Activated CD4-positive, alpha-beta T cell treated with anti-CD3 and anti-CD28 coated beads for 36 hours (primary cell): ENCODE measurements at regions not wholly inside any gene's neighbourhood (a gene's known extent, or its start where the extent isn't known, plus 50 kb on each side); places are given as distances from the start of the nearest gene placed in this dataset.

Experiments
- ATAC-seq: fragments of 200-7000 bp; cut with Tn5 transposase; one replicate; pipeline ENCODE4 v1.10.0; 2021; ENCODE audit warnings: mild to moderate bottlenecking, moderate library complexity
- CTCF ChIA-PET: fragments of 350-600 bp; sonication (Branson Sonifier 250); formaldehyde crosslinking; loops from one replicate; lab custom pipeline; 2021; ENCODE audit warnings: antibody characterized with exemption; lab: Charles Lee
- POLR2A ChIA-PET: fragments of 350-600 bp; sonication (Branson Sonifier 250); formaldehyde crosslinking; loops from one replicate; lab custom pipeline; 2021; ENCODE audit warnings: antibody characterized with exemption, inconsistent platforms; lab: Charles Lee
- DNase-seq: peaks from one replicate; pipeline ENCODE4 v3.0.0-alpha.2; 2020
- H3K27ac Mint-ChIP-seq: one replicate; pipeline ENCODE4 v1.8.0; 2021; ENCODE audit warnings: mixed read lengths
- H3K27me3 Mint-ChIP-seq: one replicate; pipeline ENCODE4 v1.8.0; 2021; ENCODE audit warnings: mixed read lengths
- H3K36me3 Mint-ChIP-seq: one replicate; pipeline ENCODE4 v1.8.0; 2021; ENCODE audit warnings: low read depth, mixed read lengths
- H3K4me1 Mint-ChIP-seq: one replicate; pipeline ENCODE4 v1.8.0; 2021; ENCODE audit warnings: mixed read lengths
- H3K4me3 Mint-ChIP-seq: one replicate; pipeline ENCODE4 v1.8.0; 2021; ENCODE audit warnings: mild to moderate bottlenecking, moderate library complexity, mixed read lengths
- H3K9me3 Mint-ChIP-seq: one replicate; pipeline ENCODE4 v1.8.0; 2021; ENCODE audit warnings: low read depth, mixed read lengths
- intact Hi-C, 2 experiments: fragments of 100-400 bp; cut with DNase I in 1 of 2; cut with micrococcal nuclease in 1 of 2; formaldehyde crosslinking; loops; one replicate each; pipeline versions ENCODE4 v1.14.2 to v1.15.1; 2022 to 2024; cut with DNase I, micrococcal nuclease

- POLR2A ChIA-PET, result interaction anchor here (0.7 kb wide), 1 partner anchor 422 kb away, joined by 7 read pairs; no protein-coding TSS in a partner anchor
- no peak overlapping the region for H3K4me3 Mint-ChIP-seq
- intact Hi-C loops, result no loop called here
- H3K27ac Mint-ChIP-seq, result no peak overlapping the region
- CTCF ChIA-PET, result no interaction called here
- H3K4me1 Mint-ChIP-seq, result no peaks in the 10 kb centered on the region
- H3K36me3 Mint-ChIP-seq, result no peaks in the 10 kb centered on the region
- ATAC-seq, result no peak
- peaks cover 1% of the 10 kb centered on the region for H3K27me3 Mint-ChIP-seq
- H3K9me3 Mint-ChIP-seq, result peaks cover 5% of the 10 kb centered on the region
- no peak for DNase-seq
Observed at GRCh38 chr6:170102582-170103481, 188.0 kb downstream of the DLL1 start.

- no peak for ATAC-seq
- H3K36me3 Mint-ChIP-seq, result no peaks in the 10 kb centered on the region
Observed at GRCh38 chr6:170102038-170102437, 188.8 kb downstream of the DLL1 start.

GRCh38 chr6:170101281-170102035 is 189.4 kb downstream of the DLL1 start:
- ChIA-PET CTCF (no interaction called here), POLR2A (no interaction called here)
- H3K27me3 Mint-ChIP-seq, result no peaks in the 10 kb centered on the region
- H3K36me3 Mint-ChIP-seq, result no peaks in the 10 kb centered on the region
- H3K4me3 Mint-ChIP-seq, result no peak overlapping the region
- intact Hi-C loops, result no loop called here
- H3K4me1 Mint-ChIP-seq, result no peaks in the 10 kb centered on the region
- DNase-seq (no peak), ATAC-seq (no peak)
- H3K9me3 Mint-ChIP-seq, result peaks cover 5% of the 10 kb centered on the region
- no peak overlapping the region for H3K27ac Mint-ChIP-seq

More at GRCh38 chr6:170102038-170102437, 188.8 kb downstream of the DLL1 start:
- DNase-seq, result no peak
- no peaks in the 10 kb centered on the region for H3K27me3 Mint-ChIP-seq
- no peaks in the 10 kb centered on the region for H3K4me1 Mint-ChIP-seq
- POLR2A ChIA-PET, result no interaction called here
- peaks cover 5% of the 10 kb centered on the region for H3K9me3 Mint-ChIP-seq
- CTCF ChIA-PET, result no interaction called here
- H3K27ac Mint-ChIP-seq, result no peak overlapping the region
- H3K4me3 Mint-ChIP-seq, result no peak overlapping the region
- intact Hi-C loops, result no loop called here

GRCh38 chr6:170100046-170100445 is 190.8 kb downstream of the DLL1 start:
- peaks cover 5% of the 10 kb centered on the region for H3K9me3 Mint-ChIP-seq
- H3K36me3 Mint-ChIP-seq, result no peaks in the 10 kb centered on the region
- H3K27ac Mint-ChIP-seq, result no peak overlapping the region
- H3K4me3 Mint-ChIP-seq, result no peak overlapping the region
- DNase-seq (no peak), ATAC-seq (no peak)
- no peaks in the 10 kb centered on the region for H3K4me1 Mint-ChIP-seq
- no peaks in the 10 kb centered on the region for H3K27me3 Mint-ChIP-seq
- ChIA-PET POLR2A (no interaction called here), CTCF (no interaction called here)
- intact Hi-C loops, result no loop called here

- no peaks in the 10 kb centered on the region for H3K36me3 Mint-ChIP-seq
- H3K4me3 Mint-ChIP-seq, result no peak overlapping the region
- ChIA-PET CTCF (no interaction called here), POLR2A (no interaction called here)
- H3K27me3 Mint-ChIP-seq, result no peaks in the 10 kb centered on the region
- ATAC-seq, result no peak
- no peaks in the 10 kb centered on the region for H3K4me1 Mint-ChIP-seq
- H3K27ac Mint-ChIP-seq, result no peak overlapping the region
- peaks cover 5% of the 10 kb centered on the region for H3K9me3 Mint-ChIP-seq
- intact Hi-C loops, result no loop called here
- DNase-seq, result no peak
Observed at GRCh38 chr6:170099387-170099786, 191.5 kb downstream of the DLL1 start.

- no peak for ATAC-seq
- Mint-ChIP-seq H3K36me3 (no peaks in the 10 kb centered on the region), H3K9me3 (peaks cover 5% of the 10 kb centered on the region), H3K4me3 (no peak overlapping the region), H3K4me1 (no peaks in the 10 kb centered on the region), H3K27me3 (no peaks in the 10 kb centered on the region), H3K27ac (no peak overlapping the region)
- POLR2A ChIA-PET, result no interaction called here
- DNase-seq, result no peak
- CTCF ChIA-PET, result no interaction called here
- intact Hi-C loops, result no loop called here
Observed at GRCh38 chr6:170098428-170099170, 192.3 kb downstream of the DLL1 start.

GRCh38 chr6:170097505-170098427 is 193.1 kb downstream of the DLL1 start:
- Mint-ChIP-seq H3K36me3 (no peaks in the 10 kb centered on the region), H3K27me3 (no peaks in the 10 kb centered on the region), H3K4me3 (no peak overlapping the region), H3K4me1 (no peaks in the 10 kb centered on the region), H3K27ac (no peak overlapping the region), H3K9me3 (peaks cover 5% of the 10 kb centered on the region)
- POLR2A ChIA-PET, result no interaction called here
- no peak for DNase-seq
- intact Hi-C loops, result no loop called here
- ATAC-seq, result no peak
- CTCF ChIA-PET, result no interaction called here

- no peak overlapping the region for H3K4me3 Mint-ChIP-seq
- DNase-seq, result no peak
- no peaks in the 10 kb centered on the region for H3K4me1 Mint-ChIP-seq
- ATAC-seq, result no peak
- no peaks in the 10 kb centered on the region for H3K27me3 Mint-ChIP-seq
- no peak overlapping the region for H3K27ac Mint-ChIP-seq
- ChIA-PET POLR2A (no interaction called here), CTCF (no interaction called here)
- no peaks in the 10 kb centered on the region for H3K36me3 Mint-ChIP-seq
- H3K9me3 Mint-ChIP-seq, result peaks cover 5% of the 10 kb centered on the region
- intact Hi-C loops, result no loop called here
Observed at GRCh38 chr6:170096803-170097504, 193.9 kb downstream of the DLL1 start.

GRCh38 chr6:170096191-170096802 is 194.6 kb downstream of the DLL1 start:
- POLR2A ChIA-PET, result no interaction called here
- DNase-seq, result no peak
- peaks cover 5% of the 10 kb centered on the region for H3K9me3 Mint-ChIP-seq
- H3K4me3 Mint-ChIP-seq, result no peak overlapping the region
- H3K27ac Mint-ChIP-seq, result no peak overlapping the region
- no peaks in the 10 kb centered on the region for H3K27me3 Mint-ChIP-seq
- no peaks in the 10 kb centered on the region for H3K36me3 Mint-ChIP-seq
- CTCF ChIA-PET, result interaction anchor here (0.6 to 0.8 kb wide), 2 partner anchors 170 to 192 kb away, joined by 3 read pairs; no protein-coding TSS in a partner anchor
- no peaks in the 10 kb centered on the region for H3K4me1 Mint-ChIP-seq
- no peak for ATAC-seq
- intact Hi-C loops, result no loop called here
